GM13976 (cell line): ENCODE measurements at regions not wholly inside any gene's neighbourhood (a gene's known extent, or its start where the extent isn't known, plus 50 kb on each side); places are given as distances from the start of the nearest gene placed in this dataset.

ENCODE experiments used
- DNase-seq: peaks from one replicate; pipeline ENCODE4 v3.0.0; 2012; ENCODE audit warnings: low spot score
- CTCF ChIP-seq: IDR thresholded peaks from 2 replicates; pipeline ENCODE4 v1.5.1; 2012; ENCODE audit warnings: borderline replicate concordance, mild to moderate bottlenecking; ENCODE audit not compliant: insufficient read depth; ENCODE audit errors: extremely low read depth, missing control alignments, control extremely low read depth
- in situ Hi-C: fragments of 300-500 bp; cut with MboI; formaldehyde crosslinking; loops from one replicate; pipeline ENCODE4 v1.12.0; 2022; ENCODE audit warnings: low sequenced_read_pairs, mixed read lengths, inconsistent platforms; ENCODE audit not compliant: unreplicated experiment

GRCh38 chr7:49631071-49631815 is 142.2 kb upstream of the VWC2 start:
- DNase-seq, result no peak
- no peak for TF ChIP-seq CTCF
- in situ Hi-C loops, result no loop called here

- in situ Hi-C loops, result no loop called here
- TF ChIP-seq CTCF, result no peak
Observed at GRCh38 chr7:49631960-49632359, 141.5 kb upstream of the VWC2 start.

GRCh38 chr7:49635800-49636199 is 137.6 kb upstream of the VWC2 start:
- no peak for DNase-seq

More at GRCh38 chr7:49631960-49632359, 141.5 kb upstream of the VWC2 start:
- no peak for DNase-seq

GRCh38 chr7:49636400-49636799 is 137.0 kb upstream of the VWC2 start:
- in situ Hi-C loops, result no loop called here
- no peak for DNase-seq
- TF ChIP-seq CTCF, result no peak

More at GRCh38 chr7:49635800-49636199, 137.6 kb upstream of the VWC2 start:
- no peak for TF ChIP-seq CTCF
- in situ Hi-C loops, result no loop called here

- no peak for TF ChIP-seq CTCF
- in situ Hi-C loops, result no loop called here
- no peak for DNase-seq
Observed at GRCh38 chr7:49638166-49638565, 135.3 kb upstream of the VWC2 start.

GRCh38 chr7:49639068-49639593 is 134.3 kb upstream of the VWC2 start:
- no peak for TF ChIP-seq CTCF
- in situ Hi-C loops, result no loop called here

More at GRCh38 chr7:49639068-49639593, 134.3 kb upstream of the VWC2 start:
- no peak for DNase-seq
